ENCODE measurements at regions not wholly inside any gene's neighbourhood (a gene's known extent, or its start where the extent isn't known, plus 50 kb on each side); places are given as distances from the start of the nearest gene placed in this dataset.

- TF ChIP-seq, protein P1, sequence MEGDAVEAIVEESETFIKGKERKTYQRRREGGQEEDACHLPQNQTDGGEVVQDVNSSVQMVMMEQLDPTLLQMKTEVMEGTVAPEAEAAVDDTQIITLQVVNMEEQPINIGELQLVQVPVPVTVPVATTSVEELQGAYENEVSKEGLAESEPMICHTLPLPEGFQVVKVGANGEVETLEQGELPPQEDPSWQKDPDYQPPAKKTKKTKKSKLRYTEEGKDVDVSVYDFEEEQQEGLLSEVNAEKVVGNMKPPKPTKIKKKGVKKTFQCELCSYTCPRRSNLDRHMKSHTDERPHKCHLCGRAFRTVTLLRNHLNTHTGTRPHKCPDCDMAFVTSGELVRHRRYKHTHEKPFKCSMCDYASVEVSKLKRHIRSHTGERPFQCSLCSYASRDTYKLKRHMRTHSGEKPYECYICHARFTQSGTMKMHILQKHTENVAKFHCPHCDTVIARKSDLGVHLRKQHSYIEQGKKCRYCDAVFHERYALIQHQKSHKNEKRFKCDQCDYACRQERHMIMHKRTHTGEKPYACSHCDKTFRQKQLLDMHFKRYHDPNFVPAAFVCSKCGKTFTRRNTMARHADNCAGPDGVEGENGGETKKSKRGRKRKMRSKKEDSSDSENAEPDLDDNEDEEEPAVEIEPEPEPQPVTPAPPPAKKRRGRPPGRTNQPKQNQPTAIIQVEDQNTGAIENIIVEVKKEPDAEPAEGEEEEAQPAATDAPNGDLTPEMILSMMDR (IDR thresholded peaks at IDR 0.05; ENCODE audit: low read depth, low read length, poor library complexity, severe bottlenecking) = no peak
- Histone ChIP-seq H3K36me3 (ENCODE audit: control insufficient read depth, low read length) (no peaks in the 10 kb centered on the region), H3F3A (ENCODE audit: control insufficient read depth, insufficient read depth) (no peaks in the 10 kb centered on the region), H3K9me3 (ENCODE audit: control insufficient read depth, insufficient read depth, low read length) (no peaks in the 10 kb centered on the region), H3K27ac (ENCODE audit: low read depth, low read length) (no peak overlapping the region), H3K79me2 (ENCODE audit: control insufficient read depth, low read length) (no peaks in the 10 kb centered on the region), H3K9me2 (replicated peaks; ENCODE audit: control insufficient read depth, low read length) (no peaks in the 10 kb centered on the region), H3K27me3 (ENCODE audit: control insufficient read depth, low read length) (no peaks in the 10 kb centered on the region), H3K4me3 (ENCODE audit: low read length) (no peak overlapping the region), H4K20me1 (ENCODE audit: control insufficient read depth, insufficient read depth, low read depth, low read length) (no peaks in the 10 kb centered on the region), H3K4me1 (ENCODE audit: control insufficient read depth, low read length) (no peaks in the 10 kb centered on the region), H3K4me2 (ENCODE audit: low read length) (no peak overlapping the region)
Observed at GRCh38 chr5:175059687-175060211, 335.4 kb downstream of the MSX2 start.

DNA sequence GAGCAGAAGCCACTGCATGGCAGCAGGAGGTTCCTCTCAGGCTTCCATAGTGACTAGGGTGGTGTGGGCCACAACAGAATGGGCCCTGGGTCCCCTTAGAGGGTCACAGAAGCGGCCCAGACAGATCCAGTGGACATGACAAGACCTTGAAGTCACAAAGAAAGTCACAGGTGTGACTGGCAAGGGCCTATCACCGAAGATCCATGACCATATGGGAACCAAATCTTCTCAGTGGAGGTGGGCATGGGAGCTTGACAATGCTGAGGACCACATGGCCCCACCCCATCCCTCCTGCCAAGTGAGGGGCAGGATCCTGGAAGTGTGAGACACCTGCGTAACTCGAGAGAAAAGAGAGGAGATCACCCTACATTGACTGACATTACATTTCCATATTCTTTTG, 332.4 kb downstream of the MSX2 start:
- TF ChIP-seq, protein P1 (IDR thresholded peaks at IDR 0.05; ENCODE audit: low read depth, low read length, poor library complexity, severe bottlenecking) = no peak
- no peak for TF ChIP-seq EZH2phosphoT487 (IDR thresholded peaks at IDR 0.05; ENCODE audit: borderline replicate concordance, low read length)
- Histone ChIP-seq H3K9me2 (replicated peaks; ENCODE audit: control insufficient read depth, low read length) (no peaks in the 10 kb centered on the region), H3K27me3 (ENCODE audit: control insufficient read depth, low read length) (no peaks in the 10 kb centered on the region)

DNA sequence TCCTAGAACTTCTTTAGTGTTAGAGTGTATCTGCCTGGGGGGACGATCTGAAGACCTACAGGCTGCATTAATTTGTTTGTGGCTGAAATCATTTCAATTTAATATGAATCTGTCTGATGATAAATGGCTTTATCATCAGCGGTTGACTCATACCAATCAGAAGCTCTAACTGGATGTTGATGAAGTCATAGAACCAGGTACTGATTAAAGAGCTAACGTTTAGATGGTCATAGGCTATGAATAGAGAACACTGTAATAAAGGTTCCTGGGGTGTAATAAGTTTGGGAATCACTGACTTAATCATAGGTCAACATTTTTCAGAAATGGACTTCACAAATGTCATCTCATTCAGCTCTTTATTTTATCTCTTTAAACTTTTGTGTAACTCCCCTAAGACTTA, 329.9 kb downstream of the MSX2 start:
- Histone ChIP-seq H3K27me3 (ENCODE audit: control insufficient read depth, low read length) (no peaks in the 10 kb centered on the region), H4K20me1 (ENCODE audit: control insufficient read depth, insufficient read depth, low read depth, low read length) (no peaks in the 10 kb centered on the region), H3K9me2 (replicated peaks; ENCODE audit: control insufficient read depth, low read length) (no peaks in the 10 kb centered on the region), H3K4me2 (ENCODE audit: low read length) (no peak overlapping the region), H3K4me3 (ENCODE audit: low read length) (no peak overlapping the region), H3K79me2 (ENCODE audit: control insufficient read depth, low read length) (no peaks in the 10 kb centered on the region), H3K4me1 (ENCODE audit: control insufficient read depth, low read length) (no peaks in the 10 kb centered on the region), H3K27ac (ENCODE audit: low read depth, low read length) (no peak overlapping the region), H3K9me3 (ENCODE audit: control insufficient read depth, insufficient read depth, low read length) (no peaks in the 10 kb centered on the region), H3F3A (ENCODE audit: control insufficient read depth, insufficient read depth) (no peaks in the 10 kb centered on the region), H3K36me3 (ENCODE audit: control insufficient read depth, low read length) (no peaks in the 10 kb centered on the region)
- no peak for TF ChIP-seq EZH2phosphoT487 (IDR thresholded peaks at IDR 0.05; ENCODE audit: borderline replicate concordance, low read length)
- TF ChIP-seq, protein P1 (IDR thresholded peaks at IDR 0.05; ENCODE audit: low read depth, low read length, poor library complexity, severe bottlenecking) = no peak

More for the DNA sequence above, 332.4 kb downstream of the MSX2 start:
- Histone ChIP-seq H3K4me1 (ENCODE audit: control insufficient read depth, low read length) (no peaks in the 10 kb centered on the region), H3F3A (ENCODE audit: control insufficient read depth, insufficient read depth) (no peaks in the 10 kb centered on the region), H3K4me3 (ENCODE audit: low read length) (no peak overlapping the region), H3K36me3 (ENCODE audit: control insufficient read depth, low read length) (no peaks in the 10 kb centered on the region), H3K79me2 (ENCODE audit: control insufficient read depth, low read length) (no peaks in the 10 kb centered on the region), H3K27ac (ENCODE audit: low read depth, low read length) (no peak overlapping the region), H4K20me1 (ENCODE audit: control insufficient read depth, insufficient read depth, low read depth, low read length) (no peaks in the 10 kb centered on the region), H3K9me3 (ENCODE audit: control insufficient read depth, insufficient read depth, low read length) (no peaks in the 10 kb centered on the region), H3K4me2 (ENCODE audit: low read length) (no peak overlapping the region)

All from DOHH2 (cell line).